Caco-2 (cell line): ENCODE measurements at regions not wholly inside any gene's neighbourhood (a gene's known extent, or its start where the extent isn't known, plus 50 kb on each side); places are given as distances from the start of the nearest gene placed in this dataset.

Experiments used
- BruUV-seq: library from RNA; stranded (reverse); fragments of 400-500 nt; replicated peaks from 2 replicates; lab custom pipeline; 2021; lab: Mats Ljungman, UMichigan
- CTCF ChIA-PET: fragments of 300-600 bp; sonication (Branson Sonifier 250); formaldehyde crosslinking; loops from one replicate; lab custom pipeline; 2022; ENCODE audit warnings: antibody characterized with exemption; lab: Charles Lee
- POLR2A ChIA-PET: fragments of 300-600 bp; sonication (Branson Sonifier 250); formaldehyde crosslinking; loops from one replicate; lab custom pipeline; 2022; ENCODE audit warnings: antibody characterized with exemption; lab: Charles Lee
- DNase-seq, 2 experiments: peaks; one replicate each; pipeline versions ENCODE4 v3.0.0 to v3.0.0-alpha.2; 2020 to 2022
- H3K27me3 ChIP-seq: replicated peaks from 2 replicates; pipeline ENCODE4 v1.6.0; 2011; ENCODE audit warnings: low read length; ENCODE audit not compliant: control insufficient read depth, insufficient read depth
- H3K36me3 ChIP-seq: 2 replicates; pipeline ENCODE4 v1.5.1; 2011; ENCODE audit warnings: low read length; ENCODE audit not compliant: control insufficient read depth, insufficient read depth
- H3K4me1 ChIP-seq: fragments of 250-450 bp; sonication (Bioruptor Pico); 2 replicates; pipeline ENCODE4 v1.5.1; 2020; ENCODE audit warnings: mild to moderate bottlenecking
- H3K4me3 ChIP-seq: 2 replicates; pipeline ENCODE4 v1.5.1; 2011; ENCODE audit warnings: low read depth, mild to moderate bottlenecking, control low read depth, low read length
- H3K9me3 ChIP-seq: fragments of 250-450 bp; sonication (Bioruptor Pico); 2 replicates; pipeline ENCODE4 v1.5.1; 2020; ENCODE audit warnings: mild to moderate bottlenecking, moderate library complexity
- H3K27ac Mint-ChIP-seq: one replicate; pipeline ENCODE4 v1.8.0; 2022; ENCODE audit warnings: mixed read lengths; ENCODE audit not compliant: unreplicated experiment
- H3K27me3 Mint-ChIP-seq: one replicate; pipeline ENCODE4 v1.8.0; 2022; ENCODE audit warnings: mixed read lengths; ENCODE audit not compliant: insufficient read depth, unreplicated experiment
- H3K36me3 Mint-ChIP-seq: one replicate; pipeline ENCODE4 v1.8.0; 2022; ENCODE audit warnings: mild to moderate bottlenecking, mixed read lengths; ENCODE audit not compliant: insufficient read depth, unreplicated experiment
- H3K4me1 Mint-ChIP-seq: one replicate; pipeline ENCODE4 v1.8.0; 2022; ENCODE audit warnings: low read depth, mixed read lengths; ENCODE audit not compliant: unreplicated experiment
- H3K4me3 Mint-ChIP-seq: one replicate; pipeline ENCODE4 v1.8.0; 2022; ENCODE audit warnings: mild to moderate bottlenecking, moderate library complexity, mixed read lengths; ENCODE audit not compliant: unreplicated experiment
- H3K9me3 Mint-ChIP-seq: one replicate; pipeline ENCODE4 v1.8.0; 2022; ENCODE audit warnings: mixed read lengths; ENCODE audit not compliant: unreplicated experiment
- intact Hi-C: fragments of 100-400 bp; cut with micrococcal nuclease; formaldehyde crosslinking; loops from one replicate; pipeline ENCODE4 v1.10.0; 2022; ENCODE audit not compliant: unreplicated experiment
- TF ChIP-seq, protein P1 (sequence below), 2 experiments: fragments of 200-600 bp in 1 of 2; IDR thresholded peaks; 1 replicate in 1 of 2; 2 replicates in 1 of 2; pipeline versions ENCODE4 v1.5.1 to v1.8.0; 2011 to 2022; ENCODE audit warnings: antibody characterized with exemption in 1 of 2, control low read depth in 1 of 2, inconsistent platforms in 1 of 2, low read depth in 1 of 2, low read length in 1 of 2, mild to moderate bottlenecking in 1 of 2, moderate library complexity in 1 of 2; ENCODE audit not compliant: insufficient read depth in 1 of 2, severe bottlenecking in 1 of 2, unreplicated experiment in 1 of 2

DNA sequence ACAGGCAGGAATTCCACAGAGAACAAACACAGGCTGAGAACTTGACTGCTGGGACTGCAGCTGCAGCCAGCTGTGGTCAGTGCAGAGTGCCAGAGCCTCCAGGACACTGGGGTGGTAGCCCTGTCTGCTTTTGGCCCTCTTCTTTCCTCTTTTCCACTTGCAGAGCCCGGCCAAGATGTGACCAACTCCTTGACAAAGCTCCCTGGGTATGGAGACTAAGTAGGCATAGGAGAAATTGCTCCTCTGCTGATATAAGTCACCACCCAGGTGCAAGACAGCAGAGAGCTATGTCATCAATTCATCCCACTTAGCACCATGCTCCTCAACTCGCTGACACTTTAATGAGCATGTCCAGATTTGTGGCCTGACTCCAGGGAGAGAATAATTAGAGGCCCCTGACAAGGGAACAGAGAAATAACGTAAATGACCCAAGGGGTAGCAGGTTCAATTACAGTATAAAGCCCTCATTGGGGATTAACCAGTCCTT, 369.4 kb upstream of the B3GAT1 start:
- POLR2A ChIA-PET = no interaction called here
- no TSS peak for BruUV-seq
- CTCF ChIA-PET = no interaction called here

DNA sequence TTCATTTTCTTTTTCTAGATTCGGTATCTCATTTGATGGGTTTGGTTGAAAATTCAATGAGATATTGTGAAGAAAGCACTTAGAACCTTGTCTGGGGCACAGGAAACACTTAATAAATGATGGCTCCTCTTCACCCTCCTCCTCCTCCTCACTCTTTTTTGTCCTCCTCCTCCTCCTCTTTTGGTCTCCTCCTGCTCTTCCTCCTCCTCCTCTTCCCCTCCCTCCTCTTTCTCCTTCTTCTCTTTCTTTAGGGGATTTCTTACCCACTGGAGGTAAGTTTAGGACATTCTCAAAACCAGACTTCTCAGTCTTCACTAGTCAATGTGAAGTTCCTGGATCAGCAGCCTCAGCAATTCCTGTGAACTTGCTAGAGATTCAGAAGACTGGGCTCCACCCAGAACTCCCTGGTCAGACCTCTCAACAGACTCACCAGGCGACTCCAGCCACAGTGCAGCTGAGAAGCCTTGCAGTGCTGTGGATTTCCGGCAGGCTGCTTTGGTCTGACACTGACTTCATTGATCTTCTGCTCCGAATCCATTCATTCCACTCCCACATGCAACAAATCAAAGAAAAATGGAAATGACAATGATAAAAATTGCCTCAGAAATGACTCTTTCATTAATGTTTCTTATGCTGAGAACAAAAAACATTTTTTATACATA, 368.6 kb upstream of the B3GAT1 start:
- Histone ChIP-seq H3K36me3 (no peaks in the 10 kb centered on the region), H3K9me3 (no peaks in the 10 kb centered on the region), H3K4me3 (no peak overlapping the region), H3K4me1 (no peaks in the 10 kb centered on the region), H3K27me3 (no peaks in the 10 kb centered on the region)
- H3K27me3 Mint-ChIP-seq = no peaks in the 10 kb centered on the region
- intact Hi-C loops = no loop called here
- POLR2A ChIA-PET = no interaction called here
- no peaks in the 10 kb centered on the region for H3K36me3 Mint-ChIP-seq
- DNase-seq = peak in 1 of 2 experiments; percentile 27
- TF ChIP-seq, protein P1, sequence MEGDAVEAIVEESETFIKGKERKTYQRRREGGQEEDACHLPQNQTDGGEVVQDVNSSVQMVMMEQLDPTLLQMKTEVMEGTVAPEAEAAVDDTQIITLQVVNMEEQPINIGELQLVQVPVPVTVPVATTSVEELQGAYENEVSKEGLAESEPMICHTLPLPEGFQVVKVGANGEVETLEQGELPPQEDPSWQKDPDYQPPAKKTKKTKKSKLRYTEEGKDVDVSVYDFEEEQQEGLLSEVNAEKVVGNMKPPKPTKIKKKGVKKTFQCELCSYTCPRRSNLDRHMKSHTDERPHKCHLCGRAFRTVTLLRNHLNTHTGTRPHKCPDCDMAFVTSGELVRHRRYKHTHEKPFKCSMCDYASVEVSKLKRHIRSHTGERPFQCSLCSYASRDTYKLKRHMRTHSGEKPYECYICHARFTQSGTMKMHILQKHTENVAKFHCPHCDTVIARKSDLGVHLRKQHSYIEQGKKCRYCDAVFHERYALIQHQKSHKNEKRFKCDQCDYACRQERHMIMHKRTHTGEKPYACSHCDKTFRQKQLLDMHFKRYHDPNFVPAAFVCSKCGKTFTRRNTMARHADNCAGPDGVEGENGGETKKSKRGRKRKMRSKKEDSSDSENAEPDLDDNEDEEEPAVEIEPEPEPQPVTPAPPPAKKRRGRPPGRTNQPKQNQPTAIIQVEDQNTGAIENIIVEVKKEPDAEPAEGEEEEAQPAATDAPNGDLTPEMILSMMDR (IDR thresholded peaks at IDR 0.05; ENCODE audit: insufficient read depth in 1 of 2, low read depth in 1 of 2, low read length in 1 of 2, severe bottlenecking in 1 of 2, unreplicated experiment in 1 of 2) = no peak
- CTCF ChIA-PET = interaction anchor here (0.6 kb wide), 1 partner anchor 631 kb away, joined by 3 read pairs; no protein-coding TSS in a partner anchor
- H3K27ac Mint-ChIP-seq = no peak overlapping the region
- no TSS peak for BruUV-seq
- no peak overlapping the region for H3K4me3 Mint-ChIP-seq
- no peaks in the 10 kb centered on the region for H3K4me1 Mint-ChIP-seq
- H3K9me3 Mint-ChIP-seq = no peaks in the 10 kb centered on the region

More for the DNA sequence above, 369.4 kb upstream of the B3GAT1 start:
- no peaks in the 10 kb centered on the region for H3K36me3 ChIP-seq
- Mint-ChIP-seq H3K36me3 (no peaks in the 10 kb centered on the region), H3K27me3 (no peaks in the 10 kb centered on the region), H3K9me3 (no peaks in the 10 kb centered on the region), H3K4me1 (no peaks in the 10 kb centered on the region), H3K27ac (no peak overlapping the region), H3K4me3 (no peak overlapping the region)
- no peak for DNase-seq
- TF ChIP-seq, protein P1 (IDR thresholded peaks at IDR 0.05; ENCODE audit: insufficient read depth in 1 of 2, low read depth in 1 of 2, low read length in 1 of 2, severe bottlenecking in 1 of 2, unreplicated experiment in 1 of 2) = no peak
- no peak overlapping the region for H3K4me3 ChIP-seq
- no peaks in the 10 kb centered on the region for H3K9me3 ChIP-seq
- intact Hi-C loops = no loop called here
- H3K4me1 ChIP-seq = no peaks in the 10 kb centered on the region
- no peaks in the 10 kb centered on the region for H3K27me3 ChIP-seq

DNA sequence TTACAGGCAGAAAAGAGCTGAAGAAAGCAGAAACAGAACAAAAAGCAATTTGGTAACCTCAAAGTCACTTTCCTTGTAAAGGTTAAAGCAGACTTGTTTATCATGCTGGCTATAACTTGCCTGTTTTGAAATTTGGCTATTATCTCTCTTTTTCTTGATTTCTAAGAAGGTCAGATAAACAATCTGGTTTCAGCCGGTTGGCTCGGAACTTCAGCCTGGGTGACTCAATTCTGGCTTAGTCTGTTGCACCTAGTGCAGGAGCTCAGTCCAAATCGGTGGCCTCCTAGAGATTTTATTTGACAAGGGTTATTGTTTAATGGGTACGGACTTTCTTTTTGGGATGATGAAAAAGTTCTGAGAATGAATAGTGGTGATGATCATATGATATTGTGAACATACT, 367.1 kb upstream of the B3GAT1 start:
- TF ChIP-seq, protein P1 (IDR thresholded peaks at IDR 0.05; ENCODE audit: insufficient read depth in 1 of 2, low read depth in 1 of 2, low read length in 1 of 2, severe bottlenecking in 1 of 2, unreplicated experiment in 1 of 2) = no peak
- no peaks in the 10 kb centered on the region for H3K4me1 Mint-ChIP-seq

More for the DNA sequence above, 367.1 kb upstream of the B3GAT1 start:
- ChIA-PET CTCF (no interaction called here), POLR2A (no interaction called here)
- no TSS peak for BruUV-seq
- intact Hi-C loops = no loop called here
- no peaks in the 10 kb centered on the region for H3K27me3 Mint-ChIP-seq
- H3K36me3 Mint-ChIP-seq = no peaks in the 10 kb centered on the region
- no peaks in the 10 kb centered on the region for H3K9me3 Mint-ChIP-seq
- H3K27ac Mint-ChIP-seq = no peak overlapping the region
- no peak overlapping the region for H3K4me3 Mint-ChIP-seq
- H3K4me1 ChIP-seq = no peaks in the 10 kb centered on the region
- no peak overlapping the region for H3K4me3 ChIP-seq
- no peaks in the 10 kb centered on the region for H3K9me3 ChIP-seq
- DNase-seq = no peak
- H3K27me3 ChIP-seq = no peaks in the 10 kb centered on the region
- no peaks in the 10 kb centered on the region for H3K36me3 ChIP-seq
